ENCODE measurements at regions not wholly inside any gene's neighbourhood (a gene's known extent, or its start where the extent isn't known, plus 50 kb on each side); places are given as distances from the start of the nearest gene placed in this dataset.

DNA sequence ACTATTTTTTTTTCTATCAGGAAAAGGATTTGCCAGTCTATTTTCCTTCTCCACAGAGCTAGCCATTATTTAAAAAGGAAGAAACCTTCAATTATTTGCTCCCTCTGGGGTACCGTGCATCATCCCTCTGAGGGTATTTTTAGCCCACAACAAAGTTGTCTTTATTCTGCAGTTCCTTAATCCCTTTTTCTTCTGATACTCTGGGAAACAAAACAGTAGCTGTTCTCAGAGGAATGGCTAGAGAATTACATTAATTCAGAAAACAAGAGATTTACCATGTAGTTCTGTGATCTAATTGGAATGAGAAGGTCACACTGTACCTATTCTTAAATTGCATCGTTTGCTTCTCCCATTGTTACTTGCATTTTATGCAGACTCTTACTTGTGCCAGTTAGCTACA lies 1056.7 kb downstream of the STIM2 start:
- H3K4me1 ChIP-seq (ENCODE audit: insufficient read depth, low read length): no peaks in the 10 kb centered on the region
- Mint-ChIP-seq H3K4me1 (ENCODE audit: low read depth) (no peaks in the 10 kb centered on the region), H3K36me3 (ENCODE audit: low read depth) (no peaks in the 10 kb centered on the region), H3K27me3 (no peaks in the 10 kb centered on the region), H3K4me3 (no peak overlapping the region), H3K27ac (no peak overlapping the region), H3K9me3 (peaks cover 13% of the 10 kb centered on the region)
- H3K27me3 ChIP-seq (ENCODE audit: control insufficient read depth in 1 of 2, insufficient read depth in 2 of 2, low read length in 2 of 2): no peaks in the 10 kb centered on the region
- CTCF ChIA-PET: no interaction called here
- H3K27ac ChIP-seq (ENCODE audit: low read depth in 1 of 2, low read length in 2 of 2): no peak overlapping the region
- H3K9me3 ChIP-seq (ENCODE audit: control insufficient read depth in 1 of 2, insufficient read depth in 1 of 2, low read length in 2 of 2): no peaks in the 10 kb centered on the region
- intact Hi-C loops (cut with DNase I, micrococcal nuclease): no loop called here
- TF ChIP-seq, protein P1, sequence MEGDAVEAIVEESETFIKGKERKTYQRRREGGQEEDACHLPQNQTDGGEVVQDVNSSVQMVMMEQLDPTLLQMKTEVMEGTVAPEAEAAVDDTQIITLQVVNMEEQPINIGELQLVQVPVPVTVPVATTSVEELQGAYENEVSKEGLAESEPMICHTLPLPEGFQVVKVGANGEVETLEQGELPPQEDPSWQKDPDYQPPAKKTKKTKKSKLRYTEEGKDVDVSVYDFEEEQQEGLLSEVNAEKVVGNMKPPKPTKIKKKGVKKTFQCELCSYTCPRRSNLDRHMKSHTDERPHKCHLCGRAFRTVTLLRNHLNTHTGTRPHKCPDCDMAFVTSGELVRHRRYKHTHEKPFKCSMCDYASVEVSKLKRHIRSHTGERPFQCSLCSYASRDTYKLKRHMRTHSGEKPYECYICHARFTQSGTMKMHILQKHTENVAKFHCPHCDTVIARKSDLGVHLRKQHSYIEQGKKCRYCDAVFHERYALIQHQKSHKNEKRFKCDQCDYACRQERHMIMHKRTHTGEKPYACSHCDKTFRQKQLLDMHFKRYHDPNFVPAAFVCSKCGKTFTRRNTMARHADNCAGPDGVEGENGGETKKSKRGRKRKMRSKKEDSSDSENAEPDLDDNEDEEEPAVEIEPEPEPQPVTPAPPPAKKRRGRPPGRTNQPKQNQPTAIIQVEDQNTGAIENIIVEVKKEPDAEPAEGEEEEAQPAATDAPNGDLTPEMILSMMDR (IDR thresholded peaks at IDR 0.05): no peak
- ATAC-seq (ENCODE audit: poor library complexity): no peak
- no peaks in the 10 kb centered on the region for H3K36me3 ChIP-seq (ENCODE audit: insufficient read depth, low read length)
- H3K4me3 ChIP-seq (ENCODE audit: low read length): no peak overlapping the region
- POLR2A ChIA-PET: no interaction called here
- DNase-seq: no peak

DNA sequence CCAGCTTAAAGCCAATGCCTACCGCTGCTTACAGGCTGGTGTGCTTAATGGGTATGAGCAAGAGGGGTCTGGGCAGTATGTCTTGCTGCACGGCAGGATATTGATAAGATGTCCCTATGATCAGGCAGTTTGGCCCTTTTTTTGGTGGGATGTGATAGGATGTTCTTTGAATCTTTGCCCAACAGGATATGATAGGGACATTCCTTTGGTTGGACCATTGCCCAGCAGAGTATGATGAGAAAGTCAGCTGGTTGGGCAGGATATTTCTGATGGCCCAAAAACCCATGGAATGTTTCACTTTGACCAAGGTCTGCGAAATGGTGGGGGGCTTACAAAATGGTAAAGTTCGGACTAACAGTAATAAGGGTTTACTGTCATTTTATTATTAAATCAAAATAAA lies 1060.6 kb downstream of the STIM2 start:
- no peaks in the 10 kb centered on the region for H3K4me1 ChIP-seq (ENCODE audit: insufficient read depth, low read length)
- CTCF ChIA-PET: no interaction called here
- H3K4me3 ChIP-seq (ENCODE audit: low read length): no peak overlapping the region
- Mint-ChIP-seq H3K27me3 (no peaks in the 10 kb centered on the region), H3K9me3 (peaks cover 6% of the 10 kb centered on the region), H3K4me1 (ENCODE audit: low read depth) (no peaks in the 10 kb centered on the region), H3K36me3 (ENCODE audit: low read depth) (no peaks in the 10 kb centered on the region), H3K27ac (no peak overlapping the region), H3K4me3 (no peak overlapping the region)
- no peaks in the 10 kb centered on the region for H3K36me3 ChIP-seq (ENCODE audit: insufficient read depth, low read length)
- no peaks in the 10 kb centered on the region for H3K27me3 ChIP-seq (ENCODE audit: control insufficient read depth in 1 of 2, insufficient read depth in 2 of 2, low read length in 2 of 2)
- POLR2A ChIA-PET: no interaction called here
- H3K9me3 ChIP-seq (ENCODE audit: control insufficient read depth in 1 of 2, insufficient read depth in 1 of 2, low read length in 2 of 2): no peaks in the 10 kb centered on the region
- H3K27ac ChIP-seq (ENCODE audit: low read depth in 1 of 2, low read length in 2 of 2): no peak overlapping the region
- ATAC-seq (ENCODE audit: poor library complexity) (no peak), DNase-seq (no peak)
- intact Hi-C loops (cut with DNase I, micrococcal nuclease): no loop called here
- TF ChIP-seq, protein P1 (IDR thresholded peaks at IDR 0.05): no peak

- Mint-ChIP-seq H3K9me3 (peaks cover 5% of the 10 kb centered on the region), H3K4me3 (no peak overlapping the region), H3K4me1 (ENCODE audit: low read depth) (no peaks in the 10 kb centered on the region), H3K27me3 (no peaks in the 10 kb centered on the region), H3K36me3 (ENCODE audit: low read depth) (no peaks in the 10 kb centered on the region), H3K27ac (no peak overlapping the region)
- CTCF ChIA-PET: no interaction called here
- no peak for DNase-seq
- POLR2A ChIA-PET: no interaction called here
- no peak overlapping the region for H3K27ac ChIP-seq (ENCODE audit: low read depth in 1 of 2, low read length in 2 of 2)
- TF ChIP-seq, protein P1 (IDR thresholded peaks at IDR 0.05): no peak
- H3K4me3 ChIP-seq (ENCODE audit: low read length): no peak overlapping the region
- no peaks in the 10 kb centered on the region for H3K4me1 ChIP-seq (ENCODE audit: insufficient read depth, low read length)
- no peaks in the 10 kb centered on the region for H3K9me3 ChIP-seq (ENCODE audit: control insufficient read depth in 1 of 2, insufficient read depth in 1 of 2, low read length in 2 of 2)
- H3K27me3 ChIP-seq (ENCODE audit: control insufficient read depth in 1 of 2, insufficient read depth in 2 of 2, low read length in 2 of 2): no peaks in the 10 kb centered on the region
- intact Hi-C loops (cut with DNase I, micrococcal nuclease): no loop called here
- no peaks in the 10 kb centered on the region for H3K36me3 ChIP-seq (ENCODE audit: insufficient read depth, low read length)
- no peak for ATAC-seq (ENCODE audit: poor library complexity)
Observed at GRCh38 chr4:27928761-27929540, 1068.3 kb downstream of the STIM2 start.

Measured in CD4-positive, alpha-beta T cell (primary cell).